GM12865 (cell line): ENCODE measurements at regions not wholly inside any gene's neighbourhood (a gene's known extent, or its start where the extent isn't known, plus 50 kb on each side); places are given as distances from the start of the nearest gene placed in this dataset.

ENCODE experiments used
- DNase-seq: peaks from one replicate; pipeline ENCODE4 v3.0.0; 2010; ENCODE audit warnings: low read depth
- H3K4me3 ChIP-seq: 2 replicates; pipeline ENCODE4 v1.5.1; 2011; ENCODE audit warnings: mild to moderate bottlenecking, low read depth, low read length, control low read depth
- CTCF ChIP-seq: IDR thresholded peaks from 2 replicates; pipeline ENCODE4 v1.5.1; 2011; ENCODE audit warnings: low read length, control low read depth, low read depth, inconsistent platforms; ENCODE audit not compliant: insufficient read depth; ENCODE audit errors: missing control alignments

GRCh38 chrX:116285501-116285900 is 115.0 kb downstream of the AGTR2 start:
- no peak overlapping the region for H3K4me3 ChIP-seq
- no peak for TF ChIP-seq CTCF
- DNase-seq, result no peak

- TF ChIP-seq CTCF, result no peak
- no peak for DNase-seq
Observed at GRCh38 chrX:116289592-116289991, 119.0 kb downstream of the AGTR2 start.

GRCh38 chrX:116290359-116290758 is 119.8 kb downstream of the AGTR2 start:
- TF ChIP-seq CTCF, result no peak
- no peak for DNase-seq
- no peak overlapping the region for H3K4me3 ChIP-seq

More at GRCh38 chrX:116289592-116289991, 119.0 kb downstream of the AGTR2 start:
- H3K4me3 ChIP-seq, result no peak overlapping the region

- no peak for DNase-seq
- TF ChIP-seq CTCF, result no peak
- no peak overlapping the region for H3K4me3 ChIP-seq
Observed at GRCh38 chrX:116292183-116292582, 121.6 kb downstream of the AGTR2 start.

GRCh38 chrX:116298956-116299355 is 128.4 kb downstream of the AGTR2 start:
- TF ChIP-seq CTCF, result no peak
- DNase-seq, result no peak
- H3K4me3 ChIP-seq, result no peak overlapping the region

GRCh38 chrX:116306218-116306617 is 130.2 kb upstream of the SLC6A14 start:
- TF ChIP-seq CTCF, result no peak
- no peak for DNase-seq
- no peak overlapping the region for H3K4me3 ChIP-seq

- no peak overlapping the region for H3K4me3 ChIP-seq
- no peak for TF ChIP-seq CTCF
- DNase-seq, result no peak
Observed at GRCh38 chrX:116317409-116317808, 119.0 kb upstream of the SLC6A14 start.
